ENCODE measurements at regions not wholly inside any gene's neighbourhood (a gene's known extent, or its start where the extent isn't known, plus 50 kb on each side); places are given as distances from the start of the nearest gene placed in this dataset.

DNA sequence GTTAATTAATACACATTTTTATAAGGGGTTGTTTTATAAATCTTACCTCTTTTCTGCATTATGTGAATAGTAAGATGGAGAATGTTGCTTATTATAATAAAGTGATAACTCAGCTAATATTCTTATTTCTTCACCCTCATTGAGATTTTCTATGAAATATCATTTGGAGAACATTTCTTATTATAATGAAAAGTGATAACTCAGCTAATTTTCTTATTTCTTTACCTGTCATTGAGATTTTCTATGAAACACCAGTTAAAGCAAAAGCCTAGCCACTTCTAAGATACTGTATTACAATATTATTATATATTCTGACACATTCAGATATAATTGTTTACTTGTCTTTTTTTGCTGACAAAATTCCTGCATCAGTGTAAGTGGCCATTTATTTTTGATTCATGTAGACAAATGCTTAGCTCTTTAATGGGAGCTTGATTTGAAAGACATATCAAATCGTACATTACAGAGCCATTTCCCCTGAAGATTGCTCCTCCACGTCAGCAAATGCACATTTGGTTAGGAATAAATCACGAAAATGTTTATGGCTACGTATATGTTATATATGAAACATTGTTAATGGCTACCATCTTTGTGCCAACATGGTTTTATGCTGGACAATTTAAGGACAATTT is 427.5 kb downstream of the CHL1 start:
- TF ChIP-seq, protein P1, sequence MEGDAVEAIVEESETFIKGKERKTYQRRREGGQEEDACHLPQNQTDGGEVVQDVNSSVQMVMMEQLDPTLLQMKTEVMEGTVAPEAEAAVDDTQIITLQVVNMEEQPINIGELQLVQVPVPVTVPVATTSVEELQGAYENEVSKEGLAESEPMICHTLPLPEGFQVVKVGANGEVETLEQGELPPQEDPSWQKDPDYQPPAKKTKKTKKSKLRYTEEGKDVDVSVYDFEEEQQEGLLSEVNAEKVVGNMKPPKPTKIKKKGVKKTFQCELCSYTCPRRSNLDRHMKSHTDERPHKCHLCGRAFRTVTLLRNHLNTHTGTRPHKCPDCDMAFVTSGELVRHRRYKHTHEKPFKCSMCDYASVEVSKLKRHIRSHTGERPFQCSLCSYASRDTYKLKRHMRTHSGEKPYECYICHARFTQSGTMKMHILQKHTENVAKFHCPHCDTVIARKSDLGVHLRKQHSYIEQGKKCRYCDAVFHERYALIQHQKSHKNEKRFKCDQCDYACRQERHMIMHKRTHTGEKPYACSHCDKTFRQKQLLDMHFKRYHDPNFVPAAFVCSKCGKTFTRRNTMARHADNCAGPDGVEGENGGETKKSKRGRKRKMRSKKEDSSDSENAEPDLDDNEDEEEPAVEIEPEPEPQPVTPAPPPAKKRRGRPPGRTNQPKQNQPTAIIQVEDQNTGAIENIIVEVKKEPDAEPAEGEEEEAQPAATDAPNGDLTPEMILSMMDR (IDR thresholded peaks at IDR 0.05; ENCODE audit: poor library complexity) = no peak
- no peak for TF ChIP-seq EZH2 (IDR thresholded peaks at IDR 0.05; ENCODE audit: borderline replicate concordance)
